Sigmoid colon (tissue), 4 donors: ENCODE measurements at regions not wholly inside any gene's neighbourhood (a gene's known extent, or its start where the extent isn't known, plus 50 kb on each side); places are given as distances from the start of the nearest gene placed in this dataset.

Experiments used
- POLR2A ChIP-seq, 2 donors: fragments of 450-650 bp; IDR thresholded peaks; one replicate each; pipeline ENCODE4 v1.6.1; 2016; ENCODE audit warnings: antibody characterized with exemption in 2 of 2, mild to moderate bottlenecking in 2 of 2, moderate library complexity in 2 of 2
- POLR2AphosphoS5 ChIP-seq, 4 donors: sonication (generic); formaldehyde crosslinking; IDR thresholded peaks; one replicate each; pipeline ENCODE4 v1.6.1; 2017; ENCODE audit warnings: antibody characterized with exemption in 4 of 4
- TF ChIP-seq, protein P1 (sequence below), 4 experiments: fragments of 450-650 bp in 3 of 4; fragments of 200-600 bp in 1 of 4; IDR thresholded peaks; one replicate each; pipeline ENCODE4 v1.5.1; 2016 to 2019; ENCODE audit warnings: antibody characterized with exemption in 4 of 4, mild to moderate bottlenecking in 3 of 4, moderate library complexity in 2 of 4

GRCh38 chr6:112575309-112575834 is 228.2 kb downstream of the RFPL4B start:
- TF ChIP-seq, protein P1, sequence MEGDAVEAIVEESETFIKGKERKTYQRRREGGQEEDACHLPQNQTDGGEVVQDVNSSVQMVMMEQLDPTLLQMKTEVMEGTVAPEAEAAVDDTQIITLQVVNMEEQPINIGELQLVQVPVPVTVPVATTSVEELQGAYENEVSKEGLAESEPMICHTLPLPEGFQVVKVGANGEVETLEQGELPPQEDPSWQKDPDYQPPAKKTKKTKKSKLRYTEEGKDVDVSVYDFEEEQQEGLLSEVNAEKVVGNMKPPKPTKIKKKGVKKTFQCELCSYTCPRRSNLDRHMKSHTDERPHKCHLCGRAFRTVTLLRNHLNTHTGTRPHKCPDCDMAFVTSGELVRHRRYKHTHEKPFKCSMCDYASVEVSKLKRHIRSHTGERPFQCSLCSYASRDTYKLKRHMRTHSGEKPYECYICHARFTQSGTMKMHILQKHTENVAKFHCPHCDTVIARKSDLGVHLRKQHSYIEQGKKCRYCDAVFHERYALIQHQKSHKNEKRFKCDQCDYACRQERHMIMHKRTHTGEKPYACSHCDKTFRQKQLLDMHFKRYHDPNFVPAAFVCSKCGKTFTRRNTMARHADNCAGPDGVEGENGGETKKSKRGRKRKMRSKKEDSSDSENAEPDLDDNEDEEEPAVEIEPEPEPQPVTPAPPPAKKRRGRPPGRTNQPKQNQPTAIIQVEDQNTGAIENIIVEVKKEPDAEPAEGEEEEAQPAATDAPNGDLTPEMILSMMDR (IDR thresholded peaks at IDR 0.05) = no peak
- TF ChIP-seq POLR2A (IDR thresholded peaks at IDR 0.05) (no peak), POLR2AphosphoS5 (IDR thresholded peaks at IDR 0.05) (no peak)
